ENCODE measurements at regions not wholly inside any gene's neighbourhood (a gene's known extent, or its start where the extent isn't known, plus 50 kb on each side); places are given as distances from the start of the nearest gene placed in this dataset.

- Histone ChIP-seq H3K27me3 (ENCODE audit: control insufficient read depth in 4 of 4, insufficient read depth in 4 of 4, low read length in 3 of 4) (no peaks in the 10 kb centered on the region), H3K27ac (ENCODE audit: low read depth in 1 of 2, low read length in 2 of 2) (no peak overlapping the region), H3K4me3 (ENCODE audit: low read depth in 1 of 3, low read length in 3 of 3) (no peak overlapping the region), H3K36me3 (ENCODE audit: control insufficient read depth in 4 of 4, insufficient read depth in 3 of 4, low read depth in 1 of 4, low read length in 3 of 4) (no peaks in the 10 kb centered on the region), H3K9me3 (ENCODE audit: control insufficient read depth in 4 of 4, low read length in 3 of 4) (peaks cover 0 to 3% (median under 1%) of the 10 kb centered on the region in 4 donors), H3K4me1 (ENCODE audit: control insufficient read depth in 4 of 4, insufficient read depth in 4 of 4, low read length in 3 of 4) (no peaks in the 10 kb centered on the region), H3K9ac (ENCODE audit: low read depth in 1 of 2, low read length in 2 of 2) (no peak overlapping the region)
- no peak for DNase-seq (ENCODE audit: low spot score)
- TF ChIP-seq FOXA2 (IDR thresholded peaks at IDR 0.05): no peak
- TF ChIP-seq RAD21 (IDR thresholded peaks at IDR 0.05): no peak
- TF ChIP-seq FOXA1 (IDR thresholded peaks at IDR 0.05): no peak
- TF ChIP-seq RXRA (IDR thresholded peaks at IDR 0.05): no peak
- TF ChIP-seq HNF4A (conservative IDR thresholded peaks at IDR 0.05): no peak
- TF ChIP-seq HNF4G (IDR thresholded peaks at IDR 0.05): no peak
- TF ChIP-seq REST (IDR thresholded peaks at IDR 0.05): no peak
- TF ChIP-seq JUND (IDR thresholded peaks at IDR 0.05): no peak
- WGBS: 35% methylated on average over 8 of the region's 8 CpGs
Measured at GRCh38 chr5:166962461-166962860, 1329.0 kb upstream of the WWC1 start.

GRCh38 chr5:166963596-166963995 is 1327.8 kb upstream of the WWC1 start:
- Histone ChIP-seq H3K36me3 (ENCODE audit: control insufficient read depth in 4 of 4, insufficient read depth in 3 of 4, low read depth in 1 of 4, low read length in 3 of 4) (no peaks in the 10 kb centered on the region), H3K9ac (ENCODE audit: low read depth in 1 of 2, low read length in 2 of 2) (no peak overlapping the region), H3K27ac (ENCODE audit: low read depth in 1 of 2, low read length in 2 of 2) (no peak overlapping the region), H3K4me3 (ENCODE audit: low read depth in 1 of 3, low read length in 3 of 3) (no peak overlapping the region), H3K4me1 (ENCODE audit: control insufficient read depth in 4 of 4, insufficient read depth in 4 of 4, low read length in 3 of 4) (no peaks in the 10 kb centered on the region), H3K27me3 (ENCODE audit: control insufficient read depth in 4 of 4, insufficient read depth in 4 of 4, low read length in 3 of 4) (no peaks in the 10 kb centered on the region), H3K9me3 (ENCODE audit: control insufficient read depth in 4 of 4, low read length in 3 of 4) (peaks cover 0 to 3% (median under 1%) of the 10 kb centered on the region in 4 donors)
- TF ChIP-seq, protein P1, sequence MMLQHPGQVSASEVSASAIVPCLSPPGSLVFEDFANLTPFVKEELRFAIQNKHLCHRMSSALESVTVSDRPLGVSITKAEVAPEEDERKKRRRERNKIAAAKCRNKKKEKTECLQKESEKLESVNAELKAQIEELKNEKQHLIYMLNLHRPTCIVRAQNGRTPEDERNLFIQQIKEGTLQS (IDR thresholded peaks at IDR 0.05): no peak
- TF ChIP-seq JUND (IDR thresholded peaks at IDR 0.05) (no peak), TAF1 (conservative IDR thresholded peaks at IDR 0.05) (no peak), HNF4G (IDR thresholded peaks at IDR 0.05) (no peak), MAX (IDR thresholded peaks at IDR 0.05) (no peak), REST (IDR thresholded peaks at IDR 0.05) (no peak), HNF4A (conservative IDR thresholded peaks at IDR 0.05) (no peak), YY1 (IDR thresholded peaks at IDR 0.05) (no peak), SP1 (IDR thresholded peaks at IDR 0.05) (no peak), FOXA1 (IDR thresholded peaks at IDR 0.05) (no peak), GABPA (IDR thresholded peaks at IDR 0.05 in 1 of 2, conservative IDR thresholded peaks at IDR 0.05 in 1 of 2) (no peak), FOXA2 (IDR thresholded peaks at IDR 0.05) (no peak), NR2F2 (IDR thresholded peaks at IDR 0.05) (no peak), RAD21 (IDR thresholded peaks at IDR 0.05) (no peak), EGR1 (IDR thresholded peaks at IDR 0.05; ENCODE audit: low read depth in 2 of 2) (no peak), CTCF (IDR thresholded peaks at IDR 0.05; ENCODE audit: low read depth, low read length, missing input control) (no peak), RXRA (IDR thresholded peaks at IDR 0.05) (no peak)
- TF ChIP-seq, protein P2, sequence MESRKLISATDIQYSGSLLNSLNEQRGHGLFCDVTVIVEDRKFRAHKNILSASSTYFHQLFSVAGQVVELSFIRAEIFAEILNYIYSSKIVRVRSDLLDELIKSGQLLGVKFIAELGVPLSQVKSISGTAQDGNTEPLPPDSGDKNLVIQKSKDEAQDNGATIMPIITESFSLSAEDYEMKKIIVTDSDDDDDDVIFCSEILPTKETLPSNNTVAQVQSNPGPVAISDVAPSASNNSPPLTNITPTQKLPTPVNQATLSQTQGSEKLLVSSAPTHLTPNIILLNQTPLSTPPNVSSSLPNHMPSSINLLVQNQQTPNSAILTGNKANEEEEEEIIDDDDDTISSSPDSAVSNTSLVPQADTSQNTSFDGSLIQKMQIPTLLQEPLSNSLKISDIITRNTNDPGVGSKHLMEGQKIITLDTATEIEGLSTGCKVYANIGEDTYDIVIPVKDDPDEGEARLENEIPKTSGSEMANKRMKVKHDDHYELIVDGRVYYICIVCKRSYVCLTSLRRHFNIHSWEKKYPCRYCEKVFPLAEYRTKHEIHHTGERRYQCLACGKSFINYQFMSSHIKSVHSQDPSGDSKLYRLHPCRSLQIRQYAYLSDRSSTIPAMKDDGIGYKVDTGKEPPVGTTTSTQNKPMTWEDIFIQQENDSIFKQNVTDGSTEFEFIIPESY (IDR thresholded peaks at IDR 0.05): no peak
- DNase-seq (ENCODE audit: low spot score): no peak
- WGBS: 72% methylated on average over 5 of the region's 5 CpGs

Data from liver (tissue), 8 donors.